ENCODE measurements at regions not wholly inside any gene's neighbourhood (a gene's known extent, or its start where the extent isn't known, plus 50 kb on each side); places are given as distances from the start of the nearest gene placed in this dataset.
"Not testable (repeated sequence)": the region's sequence is repeated elsewhere in the genome, so short reads cannot be mapped to it uniquely, and the experiment has no call there.

DNA sequence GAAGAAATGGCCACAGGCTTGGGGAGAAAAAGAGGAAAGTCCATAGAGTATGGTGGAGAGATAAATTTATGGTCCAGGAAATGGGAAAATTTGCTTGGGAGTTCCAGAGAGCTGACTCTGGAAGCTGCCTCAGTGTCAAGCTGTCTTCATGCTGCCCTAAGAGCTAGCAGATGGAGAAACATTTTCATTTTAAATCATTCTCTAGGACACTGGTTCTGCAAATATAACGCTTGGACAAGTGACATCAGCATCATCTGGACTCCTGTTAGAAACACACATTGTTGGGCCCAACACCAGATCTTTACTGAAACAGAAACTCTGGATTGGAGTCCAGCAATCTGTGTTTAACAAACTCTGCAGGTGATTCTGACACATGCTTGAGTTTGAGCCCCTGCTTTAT lies 592.0 kb upstream of the KLF12 start:
- Histone ChIP-seq H3K27ac (ENCODE audit: low read depth, low read length, poor library complexity, severe bottlenecking) (no peak overlapping the region), H3K4me1 (ENCODE audit: insufficient read depth, low read length, poor library complexity, severe bottlenecking) (no peaks in the 10 kb centered on the region), H3K27me3 (replicated peaks; ENCODE audit: insufficient read depth, low read depth, low read length, poor library complexity) (no peaks in the 10 kb centered on the region), H3K9me3 (ENCODE audit: low read depth, low read length, poor library complexity, severe bottlenecking) (no peaks in the 10 kb centered on the region), H3K4me3 (ENCODE audit: low read depth, low read length, poor library complexity, severe bottlenecking) (no peak overlapping the region), H3K36me3 (ENCODE audit: insufficient read depth, low read length, poor library complexity, severe bottlenecking) (no peaks in the 10 kb centered on the region)
- DNase-seq (ENCODE audit: low spot score) = no peak
- no TSS peak for BruUV-seq (replicated peaks)
- ChIA-PET CTCF (no interaction called here), POLR2A (ENCODE audit: low non-redundant PET) (interaction anchor here (0.6 kb wide), 1 partner anchor 507 kb away, joined by 4 read pairs; no protein-coding TSS in a partner anchor)
- no peak for TF ChIP-seq EZH2 (IDR thresholded peaks at IDR 0.05; ENCODE audit: borderline replicate concordance, low read depth, low read length, poor library complexity, severe bottlenecking)
- TF ChIP-seq, protein P1, sequence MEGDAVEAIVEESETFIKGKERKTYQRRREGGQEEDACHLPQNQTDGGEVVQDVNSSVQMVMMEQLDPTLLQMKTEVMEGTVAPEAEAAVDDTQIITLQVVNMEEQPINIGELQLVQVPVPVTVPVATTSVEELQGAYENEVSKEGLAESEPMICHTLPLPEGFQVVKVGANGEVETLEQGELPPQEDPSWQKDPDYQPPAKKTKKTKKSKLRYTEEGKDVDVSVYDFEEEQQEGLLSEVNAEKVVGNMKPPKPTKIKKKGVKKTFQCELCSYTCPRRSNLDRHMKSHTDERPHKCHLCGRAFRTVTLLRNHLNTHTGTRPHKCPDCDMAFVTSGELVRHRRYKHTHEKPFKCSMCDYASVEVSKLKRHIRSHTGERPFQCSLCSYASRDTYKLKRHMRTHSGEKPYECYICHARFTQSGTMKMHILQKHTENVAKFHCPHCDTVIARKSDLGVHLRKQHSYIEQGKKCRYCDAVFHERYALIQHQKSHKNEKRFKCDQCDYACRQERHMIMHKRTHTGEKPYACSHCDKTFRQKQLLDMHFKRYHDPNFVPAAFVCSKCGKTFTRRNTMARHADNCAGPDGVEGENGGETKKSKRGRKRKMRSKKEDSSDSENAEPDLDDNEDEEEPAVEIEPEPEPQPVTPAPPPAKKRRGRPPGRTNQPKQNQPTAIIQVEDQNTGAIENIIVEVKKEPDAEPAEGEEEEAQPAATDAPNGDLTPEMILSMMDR (conservative IDR thresholded peaks at IDR 0.05; ENCODE audit: low read depth, low read length) = no peak
- intact Hi-C loops (cut with micrococcal nuclease; ENCODE audit: unreplicated experiment) = no loop called here

DNA sequence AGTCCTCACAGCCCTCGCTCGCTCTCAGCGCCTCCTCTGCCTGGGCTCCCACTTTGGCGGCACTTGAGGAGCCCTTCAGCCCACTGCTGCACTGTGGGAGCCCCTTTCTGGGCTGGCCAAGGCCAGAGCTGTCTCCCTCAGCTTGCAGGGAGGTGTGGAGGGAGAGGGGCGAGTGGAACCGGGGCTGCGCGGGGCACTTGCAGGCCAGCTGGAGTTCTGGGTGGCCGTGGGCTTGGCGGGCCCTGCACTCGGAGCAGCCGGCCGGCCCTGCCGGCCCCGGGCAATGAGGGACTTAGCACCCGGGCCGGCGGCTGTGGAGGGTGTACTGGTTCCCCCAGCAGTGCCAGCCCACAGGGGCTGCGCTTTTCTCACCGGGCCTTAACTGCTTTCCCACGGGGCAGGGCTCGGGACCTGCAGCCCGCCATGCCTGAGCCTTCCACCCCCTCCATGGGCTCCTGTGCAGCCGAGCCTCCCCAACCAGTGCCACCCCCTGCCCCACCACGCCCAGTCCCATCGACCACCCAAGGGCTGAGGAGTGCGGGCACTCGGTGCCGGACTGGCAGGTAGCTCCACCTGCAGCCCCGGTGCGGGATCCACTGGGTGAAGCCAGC lies 584.1 kb upstream of the KLF12 start:
- H3K9me3 ChIP-seq (ENCODE audit: low read depth, low read length, poor library complexity, severe bottlenecking); H3K27me3 ChIP-seq (replicated peaks; ENCODE audit: insufficient read depth, low read depth, low read length, poor library complexity); POLR2A ChIA-PET (ENCODE audit: low non-redundant PET); H3K4me3 ChIP-seq (ENCODE audit: low read depth, low read length, poor library complexity, severe bottlenecking); CTCF ChIA-PET; BruUV-seq (replicated peaks); H3K27ac ChIP-seq (ENCODE audit: low read depth, low read length, poor library complexity, severe bottlenecking); H3K36me3 ChIP-seq (ENCODE audit: insufficient read depth, low read length, poor library complexity, severe bottlenecking); DNase-seq (ENCODE audit: low spot score); intact Hi-C loops (cut with micrococcal nuclease; ENCODE audit: unreplicated experiment); H3K4me1 ChIP-seq (ENCODE audit: insufficient read depth, low read length, poor library complexity, severe bottlenecking): not testable (repeated sequence)

DNA sequence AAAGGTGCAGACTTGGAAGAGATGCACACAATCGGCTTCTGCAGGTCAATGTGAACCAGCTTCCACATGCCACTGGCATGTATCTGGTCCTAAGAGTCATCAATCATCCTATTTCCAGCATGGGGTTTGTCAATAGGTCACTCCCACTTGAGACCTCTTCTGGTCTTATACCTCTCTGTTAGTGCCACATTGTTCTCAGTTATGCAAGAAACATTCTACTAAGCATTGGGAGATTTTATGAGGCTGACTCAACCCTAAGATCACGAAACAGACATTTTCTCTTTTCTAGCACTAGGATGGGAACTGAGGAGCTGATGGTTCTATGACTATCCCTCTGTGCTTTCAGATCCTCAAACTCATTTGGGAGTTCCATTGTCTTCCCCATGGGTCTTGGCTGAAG lies 581.5 kb upstream of the KLF12 start:
- ChIA-PET CTCF (no interaction called here), POLR2A (ENCODE audit: low non-redundant PET) (no interaction called here)
- intact Hi-C loops (cut with micrococcal nuclease; ENCODE audit: unreplicated experiment) = no loop called here
- H3K4me3 ChIP-seq (ENCODE audit: low read depth, low read length, poor library complexity, severe bottlenecking) = no peak overlapping the region
- no peaks in the 10 kb centered on the region for H3K27me3 ChIP-seq (replicated peaks; ENCODE audit: insufficient read depth, low read depth, low read length, poor library complexity)
- no peak for TF ChIP-seq EZH2 (IDR thresholded peaks at IDR 0.05; ENCODE audit: borderline replicate concordance, low read depth, low read length, poor library complexity, severe bottlenecking)
- TF ChIP-seq, protein P1 (conservative IDR thresholded peaks at IDR 0.05; ENCODE audit: low read depth, low read length) = no peak
- no TSS peak for BruUV-seq (replicated peaks)
- H3K9me3 ChIP-seq (ENCODE audit: low read depth, low read length, poor library complexity, severe bottlenecking) = no peaks in the 10 kb centered on the region
- no peak for DNase-seq (ENCODE audit: low spot score)
- no peaks in the 10 kb centered on the region for H3K36me3 ChIP-seq (ENCODE audit: insufficient read depth, low read length, poor library complexity, severe bottlenecking)
- no peak overlapping the region for H3K27ac ChIP-seq (ENCODE audit: low read depth, low read length, poor library complexity, severe bottlenecking)
- no peaks in the 10 kb centered on the region for H3K4me1 ChIP-seq (ENCODE audit: insufficient read depth, low read length, poor library complexity, severe bottlenecking)

DNA sequence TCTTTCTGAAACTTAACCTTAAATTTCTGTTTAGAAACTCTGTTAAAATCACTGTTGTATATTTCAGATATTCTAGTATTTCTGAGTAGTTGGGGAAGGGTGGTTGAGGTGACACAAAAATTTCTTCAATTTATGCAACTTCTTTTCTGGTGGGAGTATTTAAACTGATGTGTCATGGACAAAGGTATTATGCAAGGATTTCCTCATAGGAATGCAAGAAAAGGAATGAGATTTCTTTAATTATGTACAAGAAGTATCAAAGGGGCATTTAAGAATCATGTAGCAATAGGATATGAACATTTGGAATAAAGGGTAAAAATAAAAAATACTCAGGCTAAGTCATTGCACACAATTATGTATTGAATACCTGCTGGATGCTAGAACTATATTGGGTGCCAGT lies 575.8 kb upstream of the KLF12 start:
- no peak overlapping the region for H3K4me3 ChIP-seq (ENCODE audit: low read depth, low read length, poor library complexity, severe bottlenecking)
- no peaks in the 10 kb centered on the region for H3K27me3 ChIP-seq (replicated peaks; ENCODE audit: insufficient read depth, low read depth, low read length, poor library complexity)
- no peak for DNase-seq (ENCODE audit: low spot score)
- no peaks in the 10 kb centered on the region for H3K4me1 ChIP-seq (ENCODE audit: insufficient read depth, low read length, poor library complexity, severe bottlenecking)
- BruUV-seq (replicated peaks) = no TSS peak
- intact Hi-C loops (cut with micrococcal nuclease; ENCODE audit: unreplicated experiment) = no loop called here
- H3K36me3 ChIP-seq (ENCODE audit: insufficient read depth, low read length, poor library complexity, severe bottlenecking) = no peaks in the 10 kb centered on the region
- ChIA-PET POLR2A (ENCODE audit: low non-redundant PET) (no interaction called here), CTCF (no interaction called here)
- TF ChIP-seq EZH2 (IDR thresholded peaks at IDR 0.05; ENCODE audit: borderline replicate concordance, low read depth, low read length, poor library complexity, severe bottlenecking) = no peak
- TF ChIP-seq, protein P1 (conservative IDR thresholded peaks at IDR 0.05; ENCODE audit: low read depth, low read length) = no peak
- no peaks in the 10 kb centered on the region for H3K9me3 ChIP-seq (ENCODE audit: low read depth, low read length, poor library complexity, severe bottlenecking)
- no peak overlapping the region for H3K27ac ChIP-seq (ENCODE audit: low read depth, low read length, poor library complexity, severe bottlenecking)
